Erythroblast (primary cell): ENCODE measurements at regions not wholly inside any gene's neighbourhood (a gene's known extent, or its start where the extent isn't known, plus 50 kb on each side); places are given as distances from the start of the nearest gene placed in this dataset.
"Not testable (repeated sequence)": the region's sequence is repeated elsewhere in the genome, so short reads cannot be mapped to it uniquely, and the experiment has no call there.

Source experiments
- DNase-seq, 2 experiments: peaks; one replicate each; lab custom pipeline; 2025; lab: John Stamatoyannopoulos, UW
- GATA1 ChIP-seq: IDR thresholded peaks from 2 replicates; pipeline ENCODE4 v1.6.1; 2011; ENCODE audit warnings: low read depth, mild to moderate bottlenecking, control low read depth, low read length, moderate library complexity
- POLR2A ChIP-seq: IDR thresholded peaks from 2 replicates; pipeline ENCODE4 v1.6.1; 2011; ENCODE audit warnings: mild to moderate bottlenecking, low read length

- no peak for DNase-seq
- TF ChIP-seq GATA1: no peak
Observed at GRCh38 chr7:65317372-65317771, 56.3 kb upstream of the ZNF92 start.

GRCh38 chr7:65310761-65311160 lies 62.9 kb upstream of the ZNF92 start:
- TF ChIP-seq GATA1 (no peak), POLR2A (no peak)
- DNase-seq: no peak

- DNase-seq: no peak
- no peak for TF ChIP-seq POLR2A
- no peak for TF ChIP-seq GATA1
Observed at GRCh38 chr7:65308300-65308678, 65.4 kb upstream of the ZNF92 start.

GRCh38 chr7:65307651-65308299 lies 65.9 kb upstream of the ZNF92 start:
- TF ChIP-seq GATA1: no peak
- TF ChIP-seq POLR2A: no peak
- DNase-seq: peak; percentile 76

GRCh38 chr7:65304175-65304574 lies 69.5 kb upstream of the ZNF92 start:
- DNase-seq: no peak

GRCh38 chr7:65302883-65303282 lies 70.8 kb upstream of the ZNF92 start:
- DNase-seq: no peak
- TF ChIP-seq POLR2A (no peak), GATA1 (no peak)

More at GRCh38 chr7:65304175-65304574, 69.5 kb upstream of the ZNF92 start:
- no peak for TF ChIP-seq GATA1
- TF ChIP-seq POLR2A: no peak

- TF ChIP-seq POLR2A (no peak), GATA1 (no peak)
- DNase-seq: peak; percentile 5 to 13
Observed at GRCh38 chr7:65301007-65301406, 72.6 kb upstream of the ZNF92 start.

GRCh38 chr7:65295409-65295808 lies 78.2 kb upstream of the ZNF92 start:
- no peak for DNase-seq
- TF ChIP-seq POLR2A (no peak), GATA1 (no peak)

- not testable (repeated sequence) for DNase-seq
Observed at GRCh38 chr7:65290340-65290739, 83.3 kb upstream of the ZNF92 start.

- TF ChIP-seq POLR2A (no peak), GATA1 (no peak)
- DNase-seq: no peak
Observed at GRCh38 chr7:65287023-65287422, 86.6 kb upstream of the ZNF92 start.

GRCh38 chr7:65285906-65286864 lies 87.5 kb upstream of the ZNF92 start:
- no peak for DNase-seq
- TF ChIP-seq POLR2A (no peak), GATA1 (no peak)

- DNase-seq: not testable (repeated sequence)
Observed at GRCh38 chr7:65285241-65285640, 88.4 kb upstream of the ZNF92 start.

GRCh38 chr7:65279795-65280194 lies 93.9 kb upstream of the ZNF92 start:
- no peak for DNase-seq

GRCh38 chr7:65276822-65277221 lies 96.8 kb upstream of the ZNF92 start:
- TF ChIP-seq GATA1 (no peak), POLR2A (no peak)
- no peak for DNase-seq

More at GRCh38 chr7:65279795-65280194, 93.9 kb upstream of the ZNF92 start:
- TF ChIP-seq GATA1 (no peak), POLR2A (no peak)

- not testable (repeated sequence) for DNase-seq
Observed at GRCh38 chr7:65271502-65271901, 102.2 kb upstream of the ZNF92 start.
